Activated naive CD8-positive, alpha-beta T cell treated with anti-CD3 and anti-CD28 coated beads, Interleukin-2, amount 10 ng/mL, durations not matched to agents 7 days and 5 days (primary cell): ENCODE measurements at regions not wholly inside any gene's neighbourhood (a gene's known extent, or its start where the extent isn't known, plus 50 kb on each side); places are given as distances from the start of the nearest gene placed in this dataset.

ENCODE experiments used
- ATAC-seq: fragments of 150-1000 bp; cut with Tn5 transposase; one replicate; pipeline ENCODE4 v1.10.0; 2021; ENCODE audit warnings: low read depth, moderate library complexity
- POLR2A ChIA-PET: fragments of 350-600 bp; sonication (Branson Sonifier 250); formaldehyde crosslinking; loops from one replicate; lab custom pipeline; 2021; ENCODE audit warnings: antibody characterized with exemption; lab: Charles Lee
- DNase-seq: peaks from one replicate; pipeline ENCODE4 v3.0.0; 2021
- H3K27ac Mint-ChIP-seq: one replicate; pipeline ENCODE4 v1.8.0; 2022; ENCODE audit warnings: mild to moderate bottlenecking, mixed read lengths
- H3K27me3 Mint-ChIP-seq: one replicate; pipeline ENCODE4 v1.8.0; 2022; ENCODE audit warnings: mild to moderate bottlenecking, moderate library complexity, mixed read lengths
- H3K36me3 Mint-ChIP-seq: one replicate; pipeline ENCODE4 v1.8.0; 2021; ENCODE audit warnings: mild to moderate bottlenecking, mixed read lengths
- H3K4me1 Mint-ChIP-seq: one replicate; pipeline ENCODE4 v1.8.0; 2021; ENCODE audit warnings: mixed read lengths
- H3K4me3 Mint-ChIP-seq: one replicate; pipeline ENCODE4 v1.8.0; 2022; ENCODE audit warnings: mild to moderate bottlenecking, moderate library complexity, mixed read lengths
- H3K9me3 Mint-ChIP-seq: one replicate; pipeline ENCODE4 v1.8.0; 2021; ENCODE audit warnings: mixed read lengths

DNA sequence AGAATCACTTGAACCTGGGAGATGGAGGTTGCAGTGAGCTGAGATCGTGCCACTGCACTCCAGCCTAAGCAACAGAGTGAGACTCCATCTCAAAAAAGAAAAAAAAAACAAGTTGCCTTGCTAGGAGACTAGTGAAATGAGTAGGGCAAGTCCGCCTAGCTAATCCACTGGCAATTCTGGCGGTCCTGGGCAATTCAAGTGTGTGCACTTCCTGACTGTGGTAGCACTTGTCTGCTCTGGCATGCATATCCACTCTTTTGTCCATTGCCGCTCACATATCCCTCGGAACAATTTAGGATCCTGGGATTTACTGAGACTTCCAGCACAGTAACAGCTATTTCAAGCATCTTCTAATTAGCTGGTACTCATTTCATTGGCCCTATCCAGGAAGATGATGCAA lies 426.3 kb upstream of the ADGRL2 start:
- POLR2A ChIA-PET, result no interaction called here
- H3K27me3 Mint-ChIP-seq, result no peaks in the 10 kb centered on the region
- no peak overlapping the region for H3K27ac Mint-ChIP-seq
- no peak for DNase-seq
- H3K9me3 Mint-ChIP-seq, result peaks cover 1% of the 10 kb centered on the region
- H3K36me3 Mint-ChIP-seq, result no peaks in the 10 kb centered on the region
- ATAC-seq, result no peak
- H3K4me3 Mint-ChIP-seq, result no peak overlapping the region
- no peaks in the 10 kb centered on the region for H3K4me1 Mint-ChIP-seq

DNA sequence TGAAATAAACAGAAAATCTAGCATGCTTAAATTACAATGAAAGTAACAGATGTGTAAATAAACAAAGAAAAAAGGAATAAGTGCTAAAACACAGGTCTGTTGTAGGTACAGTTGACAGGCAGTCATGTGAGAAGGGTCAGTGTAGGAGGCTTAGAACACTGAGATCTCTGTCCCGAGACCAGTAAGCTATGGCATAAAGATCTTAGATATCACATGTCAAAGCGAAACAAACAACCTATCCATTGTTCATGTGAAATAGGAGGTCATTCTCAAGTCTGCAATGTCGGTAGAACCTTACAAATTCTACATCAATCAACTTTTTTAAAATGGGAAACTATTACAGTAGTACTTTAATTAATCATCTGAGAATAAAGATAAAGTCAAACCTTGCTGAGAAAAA lies 428.9 kb upstream of the ADGRL2 start:
- no peaks in the 10 kb centered on the region for H3K36me3 Mint-ChIP-seq
- no peak for DNase-seq
- H3K27ac Mint-ChIP-seq, result no peak overlapping the region
- no peaks in the 10 kb centered on the region for H3K27me3 Mint-ChIP-seq
- POLR2A ChIA-PET, result no interaction called here
- H3K4me1 Mint-ChIP-seq, result no peaks in the 10 kb centered on the region
- no peak for ATAC-seq
- peaks cover 1% of the 10 kb centered on the region for H3K9me3 Mint-ChIP-seq
- H3K4me3 Mint-ChIP-seq, result no peak overlapping the region

DNA sequence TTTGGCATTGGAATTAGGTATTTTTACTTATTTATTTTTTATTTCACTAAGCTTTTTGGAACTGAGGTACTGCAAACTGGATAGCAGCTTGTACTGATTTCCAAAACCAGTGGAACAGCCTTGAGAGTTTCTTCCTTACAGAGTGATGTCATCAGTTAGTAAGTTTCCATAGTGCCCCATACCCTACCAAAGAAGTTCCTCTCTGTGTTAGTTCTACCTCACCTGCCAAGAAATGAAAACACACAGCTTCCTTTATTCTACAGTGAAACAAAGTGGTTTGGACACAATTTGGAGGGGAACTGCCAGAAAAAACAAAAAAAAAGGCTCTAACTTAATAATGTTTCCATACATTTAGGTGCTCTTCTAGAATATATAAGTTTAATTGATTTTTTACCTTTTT lies 430.9 kb upstream of the ADGRL2 start:
- H3K36me3 Mint-ChIP-seq, result no peaks in the 10 kb centered on the region
- no peaks in the 10 kb centered on the region for H3K27me3 Mint-ChIP-seq
- peaks cover 1% of the 10 kb centered on the region for H3K9me3 Mint-ChIP-seq
- no peak overlapping the region for H3K27ac Mint-ChIP-seq
- H3K4me1 Mint-ChIP-seq, result no peaks in the 10 kb centered on the region
- DNase-seq, result no peak
- H3K4me3 Mint-ChIP-seq, result no peak overlapping the region
- POLR2A ChIA-PET, result no interaction called here
- ATAC-seq, result no peak

DNA sequence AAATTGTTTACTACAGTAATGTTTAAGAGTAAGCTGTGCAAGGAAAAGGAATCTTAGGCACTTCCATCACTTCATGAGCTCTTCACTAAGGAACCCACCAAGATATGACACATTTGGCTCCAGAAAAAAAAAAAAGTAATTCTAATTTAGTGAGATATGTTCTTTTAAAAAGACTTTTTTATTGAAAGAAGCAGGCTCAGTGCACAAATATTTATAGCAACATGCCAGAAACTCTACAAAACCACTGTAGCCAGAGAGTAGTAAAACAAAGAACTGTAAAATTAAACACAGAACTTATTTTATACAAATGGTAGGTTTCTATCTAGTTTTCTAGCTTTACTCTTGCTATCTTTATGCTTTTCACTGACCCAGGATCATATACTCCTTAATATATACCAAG lies 434.6 kb upstream of the ADGRL2 start:
- H3K4me1 Mint-ChIP-seq, result no peaks in the 10 kb centered on the region
- ATAC-seq, result no peak
- H3K27ac Mint-ChIP-seq, result no peak overlapping the region

DNA sequence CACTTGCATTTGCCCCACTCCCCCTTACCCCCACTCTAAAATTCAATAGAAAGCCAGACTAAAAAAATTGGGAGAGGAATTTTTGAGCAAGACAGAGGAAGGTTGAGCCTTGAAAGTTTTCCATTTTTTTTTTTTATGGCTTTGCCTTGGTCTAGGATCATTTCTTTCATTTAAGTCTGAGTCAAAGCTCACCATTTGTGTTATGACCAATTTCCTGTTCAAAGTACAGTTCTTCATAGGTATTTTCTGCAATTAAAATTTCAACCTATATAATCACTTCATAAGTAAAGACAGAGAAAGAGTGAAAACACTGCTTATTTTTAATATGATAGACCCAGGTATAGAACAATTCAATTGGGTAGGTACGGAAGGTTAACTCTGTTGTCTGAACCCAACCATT lies 436.6 kb upstream of the ADGRL2 start:
- no peak for ATAC-seq
- Mint-ChIP-seq H3K27me3 (no peaks in the 10 kb centered on the region), H3K27ac (no peak overlapping the region), H3K4me1 (no peaks in the 10 kb centered on the region), H3K9me3 (peaks cover 1% of the 10 kb centered on the region), H3K4me3 (no peak overlapping the region), H3K36me3 (no peaks in the 10 kb centered on the region)
- no peak for DNase-seq
- POLR2A ChIA-PET, result no interaction called here

More for the DNA sequence above, 434.6 kb upstream of the ADGRL2 start:
- no peaks in the 10 kb centered on the region for H3K27me3 Mint-ChIP-seq
- no peak for DNase-seq
- H3K9me3 Mint-ChIP-seq, result peaks cover 1% of the 10 kb centered on the region
- POLR2A ChIA-PET, result no interaction called here
- no peaks in the 10 kb centered on the region for H3K36me3 Mint-ChIP-seq
- H3K4me3 Mint-ChIP-seq, result no peak overlapping the region

DNA sequence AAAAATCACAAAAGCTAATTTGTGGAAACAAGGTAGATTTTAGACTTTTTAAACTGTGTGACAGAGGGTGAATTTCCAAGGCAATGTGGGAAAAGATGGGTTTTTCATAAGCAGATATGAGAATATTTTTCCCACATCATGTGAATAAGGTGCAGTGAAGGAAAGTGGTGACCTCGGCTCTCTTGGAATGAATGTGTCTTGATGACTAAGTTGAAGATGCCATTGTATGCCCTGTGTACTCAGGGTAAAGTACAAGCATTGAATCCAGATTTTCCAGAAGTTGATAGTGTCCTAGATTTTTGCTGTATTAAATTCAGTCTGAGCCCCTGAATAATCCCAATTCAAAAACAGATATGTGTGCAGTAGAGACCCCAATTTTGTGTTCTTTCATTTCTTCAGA lies 442.6 kb upstream of the ADGRL2 start:
- Mint-ChIP-seq H3K27ac (no peak overlapping the region), H3K36me3 (no peaks in the 10 kb centered on the region), H3K4me3 (no peak overlapping the region), H3K9me3 (no peaks in the 10 kb centered on the region), H3K4me1 (no peaks in the 10 kb centered on the region), H3K27me3 (no peaks in the 10 kb centered on the region)
- DNase-seq (no peak), ATAC-seq (no peak)
- POLR2A ChIA-PET, result no interaction called here

DNA sequence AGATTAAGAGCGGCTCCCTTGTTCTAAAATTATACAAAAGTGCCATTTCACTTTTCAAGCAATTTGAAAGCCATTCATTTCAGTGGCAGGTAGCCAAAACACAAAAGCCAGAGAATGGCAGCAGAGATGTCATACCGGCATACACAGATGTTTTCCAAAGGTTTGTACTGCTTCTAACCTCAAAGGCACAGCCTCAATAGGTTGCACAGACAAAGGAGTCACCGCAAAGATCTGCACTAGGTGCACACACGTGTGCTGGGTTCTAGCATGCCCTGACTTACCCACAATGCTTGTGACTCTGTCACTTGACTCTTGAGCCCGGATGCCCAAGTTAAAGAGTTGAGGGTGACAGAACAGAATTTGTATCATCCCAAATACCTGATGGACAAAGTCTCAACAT lies 448.9 kb upstream of the ADGRL2 start:
- ATAC-seq (no peak), DNase-seq (no peak)
- H3K27me3 Mint-ChIP-seq, result no peaks in the 10 kb centered on the region
- no peaks in the 10 kb centered on the region for H3K36me3 Mint-ChIP-seq
- H3K9me3 Mint-ChIP-seq, result no peaks in the 10 kb centered on the region
- no peaks in the 10 kb centered on the region for H3K4me1 Mint-ChIP-seq
- no peak overlapping the region for H3K4me3 Mint-ChIP-seq
- POLR2A ChIA-PET, result no interaction called here
- no peak overlapping the region for H3K27ac Mint-ChIP-seq

DNA sequence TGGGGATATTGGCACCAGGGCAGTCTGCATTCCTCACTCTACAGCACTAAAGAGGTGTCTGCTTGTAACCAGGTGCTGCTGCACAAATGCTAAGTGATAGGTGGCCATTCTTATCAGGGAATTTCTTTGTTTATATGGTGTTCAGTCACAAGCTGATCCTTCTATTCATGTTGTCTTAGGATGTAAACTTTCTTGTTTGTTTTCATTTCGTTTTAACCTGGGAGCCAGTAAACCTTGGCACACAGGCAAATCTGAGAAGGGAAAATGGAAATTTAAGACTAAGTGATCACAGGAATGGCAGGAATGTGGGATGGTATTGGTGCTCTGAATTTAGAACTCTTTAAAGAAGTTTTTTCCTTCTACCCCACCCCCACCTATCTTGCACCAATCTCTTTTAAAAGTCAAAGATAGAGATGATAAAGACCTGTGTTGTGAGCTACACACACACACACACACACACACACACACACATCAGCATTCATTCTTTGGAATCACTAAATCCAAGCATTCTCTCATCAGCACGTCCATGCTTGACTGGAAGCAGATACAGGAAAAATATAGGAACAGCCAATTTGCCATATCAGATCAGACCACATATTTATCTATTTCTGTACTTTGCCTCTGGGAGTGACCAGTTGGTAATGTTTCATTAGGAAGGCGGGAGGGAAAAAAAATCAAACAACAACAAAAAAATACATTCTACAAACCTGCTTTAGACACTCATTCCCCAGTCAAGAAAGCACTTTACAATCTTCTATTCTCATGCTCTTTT lies 451.4 kb upstream of the ADGRL2 start:
- DNase-seq, result no peak
- no peaks in the 10 kb centered on the region for H3K27me3 Mint-ChIP-seq
- POLR2A ChIA-PET, result no interaction called here
- H3K4me3 Mint-ChIP-seq, result no peak overlapping the region
- H3K36me3 Mint-ChIP-seq, result no peaks in the 10 kb centered on the region
- no peak overlapping the region for H3K27ac Mint-ChIP-seq
- no peak for ATAC-seq
- no peaks in the 10 kb centered on the region for H3K9me3 Mint-ChIP-seq
- no peaks in the 10 kb centered on the region for H3K4me1 Mint-ChIP-seq

DNA sequence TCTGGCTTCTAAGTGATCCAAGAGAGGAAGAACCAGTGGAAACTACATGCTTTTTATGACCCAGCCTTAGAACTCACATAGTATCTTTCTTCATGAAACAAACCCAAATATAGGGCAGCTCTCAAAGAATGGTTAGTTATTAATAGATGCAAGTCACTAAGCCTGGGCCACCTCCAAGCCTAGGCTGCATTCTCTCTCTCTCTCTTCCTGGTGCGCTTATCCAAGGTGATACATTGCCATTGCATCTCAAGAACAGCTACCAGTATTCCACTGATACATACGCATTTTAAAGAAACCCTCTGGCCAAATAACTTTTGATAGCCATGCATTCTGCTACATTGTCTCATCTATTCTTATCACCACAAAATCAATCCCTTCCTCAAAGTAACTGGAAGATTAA lies 455.6 kb upstream of the ADGRL2 start:
- no peak for DNase-seq
- Mint-ChIP-seq H3K27me3 (no peaks in the 10 kb centered on the region), H3K36me3 (no peaks in the 10 kb centered on the region), H3K27ac (no peak overlapping the region), H3K9me3 (peaks cover 2% of the 10 kb centered on the region), H3K4me1 (no peaks in the 10 kb centered on the region), H3K4me3 (no peak overlapping the region)
- POLR2A ChIA-PET, result no interaction called here
- no peak for ATAC-seq

DNA sequence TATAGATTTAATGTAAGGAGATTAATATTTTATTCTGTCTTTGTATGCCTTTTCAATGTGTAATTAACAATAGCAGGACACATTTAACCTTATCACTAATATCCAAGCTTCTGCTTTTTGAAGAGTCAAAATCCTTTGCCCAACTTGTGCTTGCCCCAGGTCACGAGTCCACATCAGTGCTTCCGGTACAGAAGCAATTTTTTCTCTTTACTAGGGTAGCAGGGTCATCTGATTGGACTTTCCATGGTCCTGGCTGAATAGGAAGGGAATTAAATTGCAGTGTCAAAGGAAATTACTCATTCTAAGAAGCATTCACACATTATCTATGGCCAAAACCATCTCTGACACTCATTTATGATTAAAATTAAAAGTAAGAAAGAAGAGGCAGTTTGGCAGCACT lies 460.5 kb upstream of the ADGRL2 start:
- H3K36me3 Mint-ChIP-seq, result no peaks in the 10 kb centered on the region
- DNase-seq (no peak), ATAC-seq (no peak)
- no peaks in the 10 kb centered on the region for H3K27me3 Mint-ChIP-seq
- no peaks in the 10 kb centered on the region for H3K4me1 Mint-ChIP-seq
- H3K9me3 Mint-ChIP-seq, result peaks cover 2% of the 10 kb centered on the region
- no peak overlapping the region for H3K4me3 Mint-ChIP-seq
- POLR2A ChIA-PET, result no interaction called here
- no peak overlapping the region for H3K27ac Mint-ChIP-seq

DNA sequence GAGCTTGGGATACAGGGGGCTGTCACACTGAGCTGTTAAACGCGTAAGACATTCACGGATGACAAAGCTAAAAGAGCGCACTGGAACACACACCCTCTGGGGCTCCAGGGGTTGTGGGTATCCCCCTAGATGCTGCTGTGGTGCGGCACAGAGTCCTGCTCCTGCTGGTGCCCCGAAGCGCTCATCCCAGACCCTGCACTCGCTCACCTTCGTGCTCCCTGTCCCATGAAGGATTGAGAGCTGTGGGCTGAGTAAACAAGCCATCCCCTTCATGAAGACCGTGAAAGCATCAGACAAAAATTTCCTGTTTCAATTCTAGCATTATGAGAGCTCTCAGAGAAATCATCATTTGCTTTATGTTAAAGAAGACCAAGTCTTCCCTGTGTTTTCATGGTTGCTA lies 463.5 kb upstream of the ADGRL2 start:
- POLR2A ChIA-PET, result no interaction called here
- Mint-ChIP-seq H3K4me3 (no peak overlapping the region), H3K27me3 (no peaks in the 10 kb centered on the region), H3K36me3 (no peaks in the 10 kb centered on the region), H3K9me3 (no peaks in the 10 kb centered on the region), H3K27ac (no peak overlapping the region), H3K4me1 (no peaks in the 10 kb centered on the region)
- DNase-seq, result no peak
- no peak for ATAC-seq

DNA sequence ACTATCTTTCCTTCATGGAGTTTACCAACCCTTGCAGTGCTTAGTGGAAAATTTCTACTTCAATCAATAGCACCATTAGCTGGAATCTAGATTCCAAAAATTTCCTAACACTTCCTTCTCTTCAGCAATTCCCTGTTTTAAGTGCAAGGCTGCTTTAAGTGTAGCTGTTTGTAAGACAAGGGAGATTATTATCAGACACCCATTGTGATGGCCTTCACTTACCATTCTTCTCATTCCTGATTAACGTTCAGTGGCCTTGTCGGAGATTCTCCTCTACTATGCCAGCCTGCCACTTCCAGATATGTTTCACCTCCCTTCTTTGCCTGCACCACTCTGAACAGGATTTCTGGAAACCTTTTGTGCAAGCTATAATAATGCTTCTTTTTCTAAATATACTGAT lies 464.9 kb upstream of the ADGRL2 start:
- Mint-ChIP-seq H3K4me1 (no peaks in the 10 kb centered on the region), H3K27me3 (no peaks in the 10 kb centered on the region), H3K27ac (no peak overlapping the region), H3K9me3 (no peaks in the 10 kb centered on the region), H3K4me3 (no peak overlapping the region), H3K36me3 (no peaks in the 10 kb centered on the region)
- POLR2A ChIA-PET, result no interaction called here
- ATAC-seq (no peak), DNase-seq (no peak)

DNA sequence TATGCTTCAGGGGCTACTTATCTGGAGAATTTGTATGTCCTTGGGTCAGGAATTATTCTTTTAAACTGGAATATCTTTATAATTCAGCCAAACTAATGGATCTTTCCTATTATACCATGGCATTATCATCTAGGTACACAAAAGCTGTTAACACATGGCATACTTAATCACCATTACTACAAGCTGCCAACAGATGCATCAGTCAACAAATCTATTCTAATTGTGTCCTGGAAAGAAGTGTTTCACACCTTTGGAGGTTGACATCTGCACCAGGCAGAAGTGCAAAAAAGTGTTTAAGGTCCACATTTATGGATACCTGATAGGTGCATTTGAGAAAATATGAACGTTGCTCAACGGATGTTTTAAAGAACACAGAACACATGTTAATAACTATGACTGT lies 470.2 kb upstream of the ADGRL2 start:
- no peaks in the 10 kb centered on the region for H3K27me3 Mint-ChIP-seq
- no peak overlapping the region for H3K27ac Mint-ChIP-seq
- DNase-seq, result no peak
- no peaks in the 10 kb centered on the region for H3K9me3 Mint-ChIP-seq
- ATAC-seq, result no peak
- no peaks in the 10 kb centered on the region for H3K36me3 Mint-ChIP-seq
- POLR2A ChIA-PET, result no interaction called here
- H3K4me3 Mint-ChIP-seq, result no peak overlapping the region
- H3K4me1 Mint-ChIP-seq, result no peaks in the 10 kb centered on the region

DNA sequence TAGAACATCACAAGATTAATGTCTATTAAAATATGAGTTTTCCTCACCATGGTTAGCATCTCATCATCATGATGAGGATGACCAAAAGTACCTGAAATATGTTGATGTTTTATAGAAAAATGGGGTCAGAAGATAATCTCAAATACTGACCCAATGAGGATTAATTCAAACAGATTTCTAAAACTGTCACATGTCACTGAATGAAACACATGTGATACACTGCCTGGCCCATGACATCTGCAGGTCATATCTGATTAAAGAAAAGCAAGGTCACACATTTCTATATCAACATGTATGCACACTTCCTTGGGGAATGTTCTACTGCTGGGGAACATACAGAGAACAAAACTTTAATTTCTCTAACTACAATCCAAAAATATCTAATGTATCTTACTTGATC lies 470.6 kb upstream of the ADGRL2 start:
- Mint-ChIP-seq H3K36me3 (no peaks in the 10 kb centered on the region), H3K27me3 (no peaks in the 10 kb centered on the region), H3K4me1 (no peaks in the 10 kb centered on the region), H3K9me3 (no peaks in the 10 kb centered on the region), H3K4me3 (no peak overlapping the region), H3K27ac (no peak overlapping the region)
- no peak for ATAC-seq
- DNase-seq, result no peak
- POLR2A ChIA-PET, result no interaction called here

DNA sequence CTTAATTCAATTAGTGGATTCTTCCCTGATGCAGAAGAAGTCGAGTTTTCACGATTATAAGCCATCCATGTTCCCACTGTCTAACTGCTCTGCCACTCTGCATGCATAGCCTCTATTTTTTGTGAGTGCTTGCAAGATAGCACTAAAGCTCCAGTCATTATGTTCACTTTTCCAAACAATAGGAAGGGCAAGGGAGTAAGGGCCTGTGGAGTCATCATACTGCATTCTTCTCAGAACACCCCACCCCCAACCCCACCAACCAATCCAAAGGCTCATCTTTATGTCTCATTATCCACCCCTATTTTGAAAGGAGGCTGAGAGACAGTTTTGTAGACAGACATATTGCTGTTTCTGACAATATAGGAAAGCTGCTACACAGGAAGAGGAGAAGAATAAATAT lies 471.7 kb upstream of the ADGRL2 start:
- no peaks in the 10 kb centered on the region for H3K9me3 Mint-ChIP-seq
- no peaks in the 10 kb centered on the region for H3K4me1 Mint-ChIP-seq
- H3K27me3 Mint-ChIP-seq, result no peaks in the 10 kb centered on the region
- no peaks in the 10 kb centered on the region for H3K36me3 Mint-ChIP-seq
- no peak overlapping the region for H3K4me3 Mint-ChIP-seq
- H3K27ac Mint-ChIP-seq, result no peak overlapping the region
- ATAC-seq, result no peak
- POLR2A ChIA-PET, result no interaction called here
- DNase-seq, result no peak
